Progenitor cell of endocrine pancreas (in vitro differentiated cells): ENCODE measurements at regions not wholly inside any gene's neighbourhood (a gene's known extent, or its start where the extent isn't known, plus 50 kb on each side); places are given as distances from the start of the nearest gene placed in this dataset.

Source experiments
- DNase-seq: peaks from one replicate; pipeline ENCODE4 v3.0.0; 2021; ENCODE audit warnings: low spot score; ENCODE audit not compliant: unreplicated experiment
- H3K27ac Mint-ChIP-seq: 2 replicates; pipeline ENCODE4 v1.8.0; 2021; ENCODE audit warnings: mild to moderate bottlenecking, moderate library complexity, mixed read lengths
- H3K27me3 Mint-ChIP-seq: 2 replicates; pipeline ENCODE4 v1.8.0; 2021; ENCODE audit warnings: mixed read lengths
- H3K36me3 Mint-ChIP-seq: 2 replicates; pipeline ENCODE4 v1.8.0; 2022; ENCODE audit warnings: mixed read lengths; ENCODE audit not compliant: insufficient read depth
- H3K4me1 Mint-ChIP-seq: 2 replicates; pipeline ENCODE4 v1.8.0; 2021; ENCODE audit warnings: low read depth, mixed read lengths
- H3K4me3 Mint-ChIP-seq: 2 replicates; pipeline ENCODE4 v1.8.0; 2021; ENCODE audit warnings: low read depth, mild to moderate bottlenecking, moderate library complexity, mixed read lengths
- H3K9me3 Mint-ChIP-seq: 2 replicates; pipeline ENCODE4 v1.8.0; 2021; ENCODE audit warnings: low read depth, mixed read lengths
- TF ChIP-seq, protein P1 (sequence below): fragments of 200-600 bp; sonication (generic); IDR thresholded peaks from one replicate; pipeline ENCODE4 v1.5.0; 2021; ENCODE audit warnings: antibody characterized with exemption, mild to moderate bottlenecking; ENCODE audit not compliant: unreplicated experiment

DNA sequence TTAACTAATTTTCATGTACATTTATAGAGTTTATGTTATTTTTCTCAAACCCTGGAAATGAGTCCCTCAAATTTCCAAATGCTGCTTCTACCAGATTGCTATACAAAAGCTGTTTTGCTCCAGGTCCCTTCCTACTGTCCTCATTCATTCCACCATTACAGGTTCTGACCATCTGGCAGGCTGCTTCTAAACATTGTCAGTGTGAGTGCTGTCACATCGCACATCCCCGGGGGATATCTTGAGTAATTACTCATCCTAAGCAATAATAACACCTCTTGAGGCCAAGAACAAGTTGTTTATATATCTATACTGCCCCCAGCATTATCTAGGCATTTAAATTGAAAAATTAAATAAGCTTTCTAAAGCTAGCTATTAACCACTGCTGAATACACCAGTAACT is 1675.3 kb upstream of the CDH6 start:
- H3K4me1 Mint-ChIP-seq, result no peaks in the 10 kb centered on the region
- H3K27me3 Mint-ChIP-seq, result no peaks in the 10 kb centered on the region
- DNase-seq, result no peak
- no peaks in the 10 kb centered on the region for H3K36me3 Mint-ChIP-seq
- no peaks in the 10 kb centered on the region for H3K9me3 Mint-ChIP-seq
- TF ChIP-seq, protein P1, sequence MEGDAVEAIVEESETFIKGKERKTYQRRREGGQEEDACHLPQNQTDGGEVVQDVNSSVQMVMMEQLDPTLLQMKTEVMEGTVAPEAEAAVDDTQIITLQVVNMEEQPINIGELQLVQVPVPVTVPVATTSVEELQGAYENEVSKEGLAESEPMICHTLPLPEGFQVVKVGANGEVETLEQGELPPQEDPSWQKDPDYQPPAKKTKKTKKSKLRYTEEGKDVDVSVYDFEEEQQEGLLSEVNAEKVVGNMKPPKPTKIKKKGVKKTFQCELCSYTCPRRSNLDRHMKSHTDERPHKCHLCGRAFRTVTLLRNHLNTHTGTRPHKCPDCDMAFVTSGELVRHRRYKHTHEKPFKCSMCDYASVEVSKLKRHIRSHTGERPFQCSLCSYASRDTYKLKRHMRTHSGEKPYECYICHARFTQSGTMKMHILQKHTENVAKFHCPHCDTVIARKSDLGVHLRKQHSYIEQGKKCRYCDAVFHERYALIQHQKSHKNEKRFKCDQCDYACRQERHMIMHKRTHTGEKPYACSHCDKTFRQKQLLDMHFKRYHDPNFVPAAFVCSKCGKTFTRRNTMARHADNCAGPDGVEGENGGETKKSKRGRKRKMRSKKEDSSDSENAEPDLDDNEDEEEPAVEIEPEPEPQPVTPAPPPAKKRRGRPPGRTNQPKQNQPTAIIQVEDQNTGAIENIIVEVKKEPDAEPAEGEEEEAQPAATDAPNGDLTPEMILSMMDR, result no peak
- no peak overlapping the region for H3K4me3 Mint-ChIP-seq
- no peak overlapping the region for H3K27ac Mint-ChIP-seq

DNA sequence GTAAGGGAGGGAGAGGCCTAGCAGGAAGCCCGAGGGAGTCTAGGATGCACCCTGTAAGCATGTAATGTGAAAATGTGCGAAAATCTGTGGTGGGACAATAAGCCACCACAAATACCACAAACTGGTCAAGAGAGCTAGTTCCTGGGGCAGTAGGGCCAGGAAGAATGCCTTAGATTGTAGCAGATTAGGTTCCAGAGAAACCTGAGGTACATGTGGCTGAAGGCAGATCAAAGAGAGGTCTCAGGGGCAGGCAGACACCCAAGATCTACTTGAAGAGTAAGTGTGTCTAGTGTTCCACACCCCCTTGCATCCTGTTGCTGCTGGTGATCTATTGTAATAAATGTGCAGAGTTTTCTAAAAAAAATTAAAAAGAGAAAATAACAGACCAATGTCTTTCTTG is 1677.3 kb upstream of the CDH6 start:
- DNase-seq, result no peak
- H3K27ac Mint-ChIP-seq, result no peak overlapping the region
- H3K27me3 Mint-ChIP-seq, result no peaks in the 10 kb centered on the region
- H3K4me1 Mint-ChIP-seq, result no peaks in the 10 kb centered on the region
- no peak overlapping the region for H3K4me3 Mint-ChIP-seq
- TF ChIP-seq, protein P1, result no peak
- H3K36me3 Mint-ChIP-seq, result no peaks in the 10 kb centered on the region
- no peaks in the 10 kb centered on the region for H3K9me3 Mint-ChIP-seq

DNA sequence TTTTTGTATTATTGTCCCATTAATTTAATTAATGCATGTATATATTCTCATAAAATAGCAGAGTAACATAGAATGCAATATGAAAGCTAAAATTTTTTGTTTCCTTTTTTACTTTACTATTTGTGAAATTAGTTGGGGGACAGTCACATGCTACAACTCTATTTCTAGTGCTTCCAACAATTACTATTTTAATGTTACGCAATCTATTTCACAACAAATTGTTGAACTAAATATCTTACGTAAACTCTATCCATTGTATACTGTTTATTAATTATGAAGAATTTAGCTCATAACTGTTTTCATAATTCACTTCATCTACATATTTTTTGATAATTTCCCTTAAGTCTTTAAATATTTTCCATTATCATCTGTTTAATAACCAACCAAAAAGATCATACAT is 1685.4 kb upstream of the CDH6 start:
- Mint-ChIP-seq H3K4me3 (no peak overlapping the region), H3K36me3 (no peaks in the 10 kb centered on the region), H3K4me1 (peaks cover 5% of the 10 kb centered on the region), H3K9me3 (peaks cover 3% of the 10 kb centered on the region), H3K27ac (no peak overlapping the region), H3K27me3 (no peaks in the 10 kb centered on the region)
- DNase-seq, result no peak
- TF ChIP-seq, protein P1, result no peak

DNA sequence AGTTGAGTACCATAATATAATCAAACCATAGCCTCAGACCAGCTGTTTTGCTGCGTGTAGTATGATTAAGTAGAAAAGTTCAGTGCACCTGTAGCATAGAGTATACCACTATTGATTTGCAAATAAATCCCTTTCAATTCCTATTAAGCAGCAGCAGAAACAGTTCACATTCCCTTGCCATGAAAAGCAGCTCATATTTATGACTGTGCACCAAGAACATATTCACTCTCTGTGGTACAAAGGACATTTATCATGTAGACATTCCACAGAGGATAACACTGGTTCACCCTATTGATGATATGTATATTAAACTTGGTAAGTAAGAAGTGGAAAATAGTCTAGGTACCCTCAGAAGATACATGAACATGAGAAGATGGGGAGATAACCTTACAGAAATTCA is 1689.1 kb upstream of the CDH6 start:
- Mint-ChIP-seq H3K9me3 (peaks cover 7% of the 10 kb centered on the region), H3K4me3 (no peak overlapping the region), H3K36me3 (no peaks in the 10 kb centered on the region), H3K27me3 (no peaks in the 10 kb centered on the region), H3K4me1 (peaks cover 5% of the 10 kb centered on the region), H3K27ac (no peak overlapping the region)
- no peak for DNase-seq
- TF ChIP-seq, protein P1, result no peak

DNA sequence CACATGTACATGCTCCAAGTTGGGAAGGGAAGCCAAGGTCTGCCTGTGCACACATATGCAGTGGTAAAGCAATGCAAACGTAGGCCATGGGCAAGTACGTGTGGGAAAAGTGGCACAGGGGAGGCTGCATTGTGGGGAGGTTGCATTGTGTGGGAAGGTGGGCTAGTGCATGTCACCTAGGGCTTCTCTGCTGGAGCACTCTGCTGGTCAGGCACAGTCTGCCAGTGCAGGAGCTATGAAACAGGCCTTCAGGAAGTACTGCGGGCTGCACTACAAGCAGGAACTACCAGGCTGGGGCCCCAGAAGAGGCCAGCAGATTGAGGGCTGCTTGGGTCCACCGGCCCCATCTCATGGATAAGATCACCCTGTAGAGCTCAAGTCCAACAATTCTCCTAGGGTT is 1694.6 kb upstream of the CDH6 start:
- no peak overlapping the region for H3K4me3 Mint-ChIP-seq
- H3K27me3 Mint-ChIP-seq, result no peaks in the 10 kb centered on the region
- DNase-seq, result no peak
- TF ChIP-seq, protein P1, result no peak
- H3K9me3 Mint-ChIP-seq, result peaks cover 38% of the 10 kb centered on the region
- peaks cover 4% of the 10 kb centered on the region for H3K4me1 Mint-ChIP-seq
- peaks cover 2% of the 10 kb centered on the region for H3K36me3 Mint-ChIP-seq
- H3K27ac Mint-ChIP-seq, result no peak overlapping the region
